ENCODE measurements at regions not wholly inside any gene's neighbourhood (a gene's known extent, or its start where the extent isn't known, plus 50 kb on each side); places are given as distances from the start of the nearest gene placed in this dataset.

- DNase-seq, result no peak
These were observed 144.4 kb upstream of the CELF2 start for GRCh38 chr10:10873289-10873688.

GRCh38 chr10:10873915-10874314 lies 143.8 kb upstream of the CELF2 start:
- DNase-seq, result no peak

- no peak for DNase-seq
These were observed 138.7 kb upstream of the CELF2 start for GRCh38 chr10:10878963-10879362.

GRCh38 chr10:10881117-10881813 lies 136.4 kb upstream of the CELF2 start:
- no peak for DNase-seq

- DNase-seq, result no peak
These were observed 133.9 kb upstream of the CELF2 start for GRCh38 chr10:10883737-10884136.

- no peak for DNase-seq
These were observed 130.7 kb upstream of the CELF2 start for GRCh38 chr10:10886861-10887531.

GRCh38 chr10:10891124-10892082 lies 126.3 kb upstream of the CELF2 start:
- DNase-seq, result peak; percentile 43

- no peak for DNase-seq
These were observed 125.3 kb upstream of the CELF2 start for GRCh38 chr10:10892290-10892875.

GRCh38 chr10:10897400-10897799 lies 120.3 kb upstream of the CELF2 start:
- DNase-seq, result no peak

GRCh38 chr10:10901906-10902305 lies 115.8 kb upstream of the CELF2 start:
- DNase-seq, result no peak

- no peak for DNase-seq
These were observed 114.7 kb upstream of the CELF2 start for GRCh38 chr10:10902951-10903350.

- no peak for DNase-seq
These were observed 114.1 kb upstream of the CELF2 start for GRCh38 chr10:10903620-10904019.

GRCh38 chr10:10910634-10911033 lies 107.0 kb upstream of the CELF2 start:
- DNase-seq, result no peak

GRCh38 chr10:10911035-10911434 lies 106.6 kb upstream of the CELF2 start:
- DNase-seq, result no peak

GRCh38 chr10:10911471-10911921 lies 106.2 kb upstream of the CELF2 start:
- peak; percentile 85 for DNase-seq

- no peak for DNase-seq
These were observed 103.5 kb upstream of the CELF2 start for GRCh38 chr10:10914144-10914543.

GRCh38 chr10:10915215-10915614 lies 102.5 kb upstream of the CELF2 start:
- DNase-seq, result no peak

- no peak for DNase-seq
These were observed 100.6 kb upstream of the CELF2 start for GRCh38 chr10:10917031-10917430.

- no peak for DNase-seq
These were observed 97.7 kb upstream of the CELF2 start for GRCh38 chr10:10919976-10920375.

- no peak for DNase-seq
These were observed 95.7 kb upstream of the CELF2 start for GRCh38 chr10:10921826-10922461.

- DNase-seq, result no peak
These were observed 94.5 kb upstream of the CELF2 start for GRCh38 chr10:10923029-10923651.

GRCh38 chr10:10925667-10926066 lies 92.0 kb upstream of the CELF2 start:
- DNase-seq, result no peak
